Vagina (tissue), 2 donors: ENCODE measurements at regions not wholly inside any gene's neighbourhood (a gene's known extent, or its start where the extent isn't known, plus 50 kb on each side); places are given as distances from the start of the nearest gene placed in this dataset.

Source experiments
- DNase-seq, 2 donors: peaks; one replicate each; pipeline ENCODE4 v3.0.0-alpha.2; 2017; ENCODE audit errors: extremely low spot score in 2 of 2
- H3K27ac ChIP-seq: fragments of 200-600 bp; sonication (generic); one replicate; pipeline ENCODE4 v1.5.1; 2019
- H3K27me3 ChIP-seq: fragments of 200-600 bp; sonication (generic); one replicate; pipeline ENCODE4 v1.5.1; 2019
- H3K36me3 ChIP-seq, 2 donors: fragments of 200-600 bp; sonication (generic); one replicate each; pipeline ENCODE4 v1.5.1; 2017 to 2019
- H3K4me1 ChIP-seq: fragments of 200-600 bp; sonication (generic); one replicate; pipeline ENCODE4 v1.5.1; 2019
- H3K4me3 ChIP-seq, 2 donors: fragments of 200-600 bp; sonication (generic); 1 replicate in 1 of 2; 2 replicates in 1 of 2; pipeline ENCODE4 v1.5.1; 2016 to 2019
- H3K9me3 ChIP-seq: fragments of 200-600 bp; sonication (generic); one replicate; pipeline ENCODE4 v1.5.1; 2019
- CTCF ChIP-seq, 3 experiments: fragments of 450-650 bp in 2 of 3; fragments of 200-600 bp in 1 of 3; sonication (generic) in 1 of 3; IDR thresholded peaks; one replicate each; pipeline ENCODE4 v1.5.1; 2017 to 2019; ENCODE audit warnings: antibody characterized with exemption in 3 of 3, mild to moderate bottlenecking in 2 of 3, moderate library complexity in 2 of 3
- POLR2A ChIP-seq, 2 donors: fragments of 450-650 bp; IDR thresholded peaks; one replicate each; pipeline ENCODE4 v1.6.1; 2017; ENCODE audit warnings: antibody characterized with exemption in 2 of 2, mild to moderate bottlenecking in 2 of 2, moderate library complexity in 2 of 2
- POLR2AphosphoS5 ChIP-seq, 2 donors: sonication (generic); formaldehyde crosslinking; IDR thresholded peaks; one replicate each; pipeline ENCODE4 v1.9.0; 2017; ENCODE audit warnings: antibody characterized with exemption in 2 of 2, mild to moderate bottlenecking in 2 of 2, low read depth in 1 of 2; ENCODE audit not compliant: insufficient read depth in 1 of 2
- intact Hi-C: fragments of 100-400 bp; cut with DNase I; formaldehyde crosslinking; loops from one replicate; pipeline ENCODE4 v1.15.1; 2023

DNA sequence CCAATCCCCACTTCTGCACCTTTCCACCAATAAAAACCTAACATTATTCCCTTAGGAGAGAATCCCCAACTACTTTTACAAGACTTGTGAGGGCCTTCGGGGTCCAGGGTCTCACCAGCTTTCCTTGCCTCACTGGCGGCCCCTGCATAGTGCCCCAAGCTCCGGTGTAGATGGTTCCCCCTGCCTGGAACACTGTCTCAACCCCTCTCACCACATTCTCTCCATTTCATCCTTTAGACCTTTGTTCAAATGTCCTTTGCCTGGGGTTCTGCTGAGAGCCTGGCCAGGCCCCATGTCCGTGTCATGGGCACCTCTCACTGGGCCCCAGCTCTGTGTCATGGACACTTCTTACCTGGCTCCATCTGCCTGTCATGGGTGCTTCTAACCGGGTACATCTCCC lies 64.5 kb upstream of the SORCS3 start:
- no peaks in the 10 kb centered on the region for H3K4me1 ChIP-seq
- no peak overlapping the region for H3K4me3 ChIP-seq
- no peaks in the 10 kb centered on the region for H3K27me3 ChIP-seq
- H3K9me3 ChIP-seq = no peaks in the 10 kb centered on the region
- peak; percentile 44 to 70 for DNase-seq
- TF ChIP-seq CTCF (IDR thresholded peaks at IDR 0.05) = no peak
- TF ChIP-seq POLR2AphosphoS5 (IDR thresholded peaks at IDR 0.05; ENCODE audit: insufficient read depth in 1 of 2, low read depth in 1 of 2) = no peak
- no peak for TF ChIP-seq POLR2A (IDR thresholded peaks at IDR 0.05)
- H3K36me3 ChIP-seq = no peaks in the 10 kb centered on the region
- intact Hi-C loops = no loop called here
- H3K27ac ChIP-seq = no peak overlapping the region

GRCh38 chr10:104577163-104577562 lies 63.9 kb upstream of the SORCS3 start:
- no peaks in the 10 kb centered on the region for H3K9me3 ChIP-seq
- peak in 1 of 2 donors; percentile 8 for DNase-seq
- no peak overlapping the region for H3K27ac ChIP-seq
- intact Hi-C loops = no loop called here
- H3K4me3 ChIP-seq = no peak overlapping the region
- H3K4me1 ChIP-seq = no peaks in the 10 kb centered on the region
- TF ChIP-seq CTCF (IDR thresholded peaks at IDR 0.05) (no peak), POLR2AphosphoS5 (IDR thresholded peaks at IDR 0.05; ENCODE audit: insufficient read depth in 1 of 2, low read depth in 1 of 2) (no peak), POLR2A (IDR thresholded peaks at IDR 0.05) (no peak)
- no peaks in the 10 kb centered on the region for H3K27me3 ChIP-seq
- no peaks in the 10 kb centered on the region for H3K36me3 ChIP-seq

GRCh38 chr10:104577861-104578521 lies 63.1 kb upstream of the SORCS3 start:
- intact Hi-C loops = no loop called here
- no peaks in the 10 kb centered on the region for H3K9me3 ChIP-seq
- no peaks in the 10 kb centered on the region for H3K4me1 ChIP-seq
- H3K4me3 ChIP-seq = no peak overlapping the region
- no peak overlapping the region for H3K27ac ChIP-seq
- TF ChIP-seq POLR2A (IDR thresholded peaks at IDR 0.05) (no peak), CTCF (IDR thresholded peaks at IDR 0.05) (no peak), POLR2AphosphoS5 (IDR thresholded peaks at IDR 0.05; ENCODE audit: insufficient read depth in 1 of 2, low read depth in 1 of 2) (no peak)
- no peaks in the 10 kb centered on the region for H3K27me3 ChIP-seq
- DNase-seq = peak in 1 of 2 donors; percentile 71
- H3K36me3 ChIP-seq = no peaks in the 10 kb centered on the region

GRCh38 chr10:104578671-104579070 lies 62.4 kb upstream of the SORCS3 start:
- no peaks in the 10 kb centered on the region for H3K36me3 ChIP-seq
- TF ChIP-seq CTCF (IDR thresholded peaks at IDR 0.05) = no peak
- no peak for TF ChIP-seq POLR2A (IDR thresholded peaks at IDR 0.05)
- TF ChIP-seq POLR2AphosphoS5 (IDR thresholded peaks at IDR 0.05; ENCODE audit: insufficient read depth in 1 of 2, low read depth in 1 of 2) = no peak
- intact Hi-C loops = no loop called here
- no peaks in the 10 kb centered on the region for H3K4me1 ChIP-seq
- H3K9me3 ChIP-seq = no peaks in the 10 kb centered on the region
- H3K4me3 ChIP-seq = no peak overlapping the region
- no peaks in the 10 kb centered on the region for H3K27me3 ChIP-seq
- DNase-seq = peak in 1 of 2 donors; percentile 25
- no peak overlapping the region for H3K27ac ChIP-seq

GRCh38 chr10:104579136-104579535 lies 62.0 kb upstream of the SORCS3 start:
- Histone ChIP-seq H3K4me3 (no peak overlapping the region), H3K4me1 (no peaks in the 10 kb centered on the region), H3K27me3 (no peaks in the 10 kb centered on the region), H3K36me3 (no peaks in the 10 kb centered on the region), H3K27ac (no peak overlapping the region), H3K9me3 (no peaks in the 10 kb centered on the region)
- no peak for TF ChIP-seq CTCF (IDR thresholded peaks at IDR 0.05)
- TF ChIP-seq POLR2AphosphoS5 (IDR thresholded peaks at IDR 0.05; ENCODE audit: insufficient read depth in 1 of 2, low read depth in 1 of 2) = no peak
- TF ChIP-seq POLR2A (IDR thresholded peaks at IDR 0.05) = no peak
- peak in 1 of 2 donors; percentile 29 for DNase-seq
- intact Hi-C loops = no loop called here
